ENCODE measurements at regions not wholly inside any gene's neighbourhood (a gene's known extent, or its start where the extent isn't known, plus 50 kb on each side); places are given as distances from the start of the nearest gene placed in this dataset.
"Not testable (repeated sequence)": the region's sequence is repeated elsewhere in the genome, so short reads cannot be mapped to it uniquely, and the experiment has no call there.

- no peak for DNase-seq (ENCODE audit: low read depth in 3 of 3, low spot score in 1 of 3)
These were observed 629.3 kb upstream of the MDGA2 start for GRCh38 chr14:48304729-48305128.

GRCh38 chr14:48289701-48290100 is 614.3 kb upstream of the MDGA2 start:
- DNase-seq (ENCODE audit: low read depth in 3 of 3, low spot score in 1 of 3): no peak

GRCh38 chr14:48285217-48285616 is 609.8 kb upstream of the MDGA2 start:
- not testable (repeated sequence) for DNase-seq (ENCODE audit: low read depth in 3 of 3, low spot score in 1 of 3)

GRCh38 chr14:48275301-48275700 is 599.9 kb upstream of the MDGA2 start:
- DNase-seq (ENCODE audit: low read depth in 3 of 3, low spot score in 1 of 3): no peak

GRCh38 chr14:48274826-48275225 is 599.4 kb upstream of the MDGA2 start:
- no peak for DNase-seq (ENCODE audit: low read depth in 3 of 3, low spot score in 1 of 3)

GRCh38 chr14:48267926-48268325 is 592.5 kb upstream of the MDGA2 start:
- not testable (repeated sequence) for DNase-seq (ENCODE audit: low read depth in 3 of 3, low spot score in 1 of 3)

GRCh38 chr14:48266201-48266600 is 590.8 kb upstream of the MDGA2 start:
- DNase-seq (ENCODE audit: low read depth in 3 of 3, low spot score in 1 of 3): not testable (repeated sequence)

- DNase-seq (ENCODE audit: low read depth in 3 of 3, low spot score in 1 of 3): no peak
These were observed 586.0 kb upstream of the MDGA2 start for GRCh38 chr14:48261436-48261835.

GRCh38 chr14:48260394-48261295 is 585.2 kb upstream of the MDGA2 start:
- DNase-seq (ENCODE audit: low read depth in 3 of 3, low spot score in 1 of 3): not testable (repeated sequence)

- DNase-seq (ENCODE audit: low read depth in 3 of 3, low spot score in 1 of 3): not testable (repeated sequence)
These were observed 584.5 kb upstream of the MDGA2 start for GRCh38 chr14:48259876-48260275.

- not testable (repeated sequence) for DNase-seq (ENCODE audit: low read depth in 3 of 3, low spot score in 1 of 3)
These were observed 583.8 kb upstream of the MDGA2 start for GRCh38 chr14:48259232-48259631.

GRCh38 chr14:48258703-48259102 is 583.3 kb upstream of the MDGA2 start:
- DNase-seq (ENCODE audit: low read depth in 3 of 3, low spot score in 1 of 3): not testable (repeated sequence)

- no peak for DNase-seq (ENCODE audit: low read depth in 3 of 3, low spot score in 1 of 3)
These were observed 577.6 kb upstream of the MDGA2 start for GRCh38 chr14:48253020-48253419.

GRCh38 chr14:48251290-48251689 is 575.9 kb upstream of the MDGA2 start:
- DNase-seq (ENCODE audit: low read depth in 3 of 3, low spot score in 1 of 3): no peak

GRCh38 chr14:48250575-48250974 is 575.2 kb upstream of the MDGA2 start:
- DNase-seq (ENCODE audit: low read depth in 3 of 3, low spot score in 1 of 3): no peak

- no peak for DNase-seq (ENCODE audit: low read depth in 3 of 3, low spot score in 1 of 3)
These were observed 572.6 kb upstream of the MDGA2 start for GRCh38 chr14:48247977-48248376.

- no peak for DNase-seq (ENCODE audit: low read depth in 3 of 3, low spot score in 1 of 3)
These were observed 568.5 kb upstream of the MDGA2 start for GRCh38 chr14:48243900-48244299.

- DNase-seq (ENCODE audit: low read depth in 3 of 3, low spot score in 1 of 3): no peak
These were observed 553.7 kb upstream of the MDGA2 start for GRCh38 chr14:48229091-48229490.

- no peak for DNase-seq (ENCODE audit: low read depth in 3 of 3, low spot score in 1 of 3)
These were observed 518.5 kb upstream of the MDGA2 start for GRCh38 chr14:48193893-48194292.

GRCh38 chr14:48149624-48150023 is 474.2 kb upstream of the MDGA2 start:
- DNase-seq (ENCODE audit: low read depth in 3 of 3, low spot score in 1 of 3): not testable (repeated sequence)

- no peak for DNase-seq (ENCODE audit: low read depth in 3 of 3, low spot score in 1 of 3)
These were observed 465.4 kb upstream of the MDGA2 start for GRCh38 chr14:48140804-48141203.

- no peak for DNase-seq (ENCODE audit: low read depth in 3 of 3, low spot score in 1 of 3)
These were observed 454.1 kb upstream of the MDGA2 start for GRCh38 chr14:48129472-48129871.

- no peak for DNase-seq (ENCODE audit: low read depth in 3 of 3, low spot score in 1 of 3)
These were observed 452.3 kb upstream of the MDGA2 start for GRCh38 chr14:48127674-48128073.

Measured in stimulated activated CD4-positive, alpha-beta T cell treated with anti-CD3 and anti-CD28 coated beads, TNF-alpha, amount 100 ng/mL, for 1 hour (primary cell).